G401.6 (cell line): ENCODE measurements at regions not wholly inside any gene's neighbourhood (a gene's known extent, or its start where the extent isn't known, plus 50 kb on each side); places are given as distances from the start of the nearest gene placed in this dataset.

Source experiments
- FAIRE-seq: peaks from 2 replicates; lab custom pipeline; 2012; peaks lifted over from hg19 to GRCh38; lab: Jason Lieb, UNC

DNA sequence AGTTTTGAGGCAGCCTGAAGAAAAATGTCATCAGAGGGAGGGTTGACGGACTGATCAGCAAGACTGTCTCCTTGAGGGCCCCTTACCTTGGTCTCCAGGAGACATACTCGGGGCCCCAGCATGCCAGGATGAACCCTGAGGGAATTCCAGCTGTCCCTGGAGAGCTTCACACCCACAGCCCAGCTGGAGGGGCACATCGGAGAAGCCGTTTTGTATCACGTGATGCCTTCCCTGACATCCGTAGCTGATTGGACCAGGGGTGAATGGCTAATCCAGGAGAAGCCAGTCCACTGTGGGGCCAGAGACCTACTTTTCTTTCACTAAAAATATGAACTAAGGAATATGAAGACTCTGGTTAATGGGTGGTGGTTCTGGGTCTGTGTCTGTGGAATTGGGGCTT, 86.0 kb upstream of the TP53I11 start:
- no peak for FAIRE-seq

DNA sequence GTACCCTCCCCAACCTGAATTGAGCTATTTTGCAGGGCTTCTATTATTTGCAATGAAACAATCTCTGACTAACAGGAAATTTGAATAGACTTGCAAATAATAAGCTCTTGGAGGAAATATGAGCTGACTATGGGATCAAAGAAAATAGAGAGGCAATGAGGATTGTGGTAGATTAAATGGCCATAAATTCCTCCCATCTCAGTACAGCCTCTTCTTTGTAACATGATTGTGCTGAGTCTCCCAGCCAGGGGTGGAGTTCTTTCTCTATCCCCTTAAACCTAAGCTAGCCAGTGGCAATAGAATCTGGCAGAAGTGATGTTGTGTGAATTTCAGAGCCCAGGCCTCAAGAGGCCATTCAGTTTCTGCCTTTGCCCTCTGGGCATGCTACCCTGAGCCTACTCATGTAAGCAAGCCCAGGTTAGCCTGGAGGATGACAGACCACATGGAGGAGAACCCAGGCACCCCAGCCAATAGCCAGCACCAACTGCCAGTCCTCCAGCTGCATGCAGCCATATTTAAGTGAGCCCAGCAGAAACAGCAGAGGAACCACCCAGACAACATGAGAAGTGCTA, 86.8 kb upstream of the TP53I11 start:
- FAIRE-seq: no peak

DNA sequence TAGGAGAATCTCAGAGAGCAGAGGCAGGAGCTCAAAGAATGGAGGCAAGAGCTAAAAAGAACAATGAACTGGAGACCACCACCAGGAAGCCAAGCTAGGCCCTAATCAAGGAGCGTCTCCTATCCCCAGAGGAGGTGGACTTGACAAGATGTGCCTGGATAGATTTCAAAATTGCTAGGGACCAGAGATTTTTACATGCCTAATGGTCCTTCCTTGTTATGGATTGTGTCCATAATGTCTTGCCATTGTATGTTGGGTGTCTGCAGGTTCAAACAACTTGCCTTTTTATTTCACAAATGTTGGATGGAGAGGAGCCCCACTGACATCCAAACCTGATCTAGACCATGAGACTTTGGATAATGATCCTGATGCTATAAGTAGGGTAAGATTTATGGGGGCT, 88.2 kb upstream of the TP53I11 start:
- FAIRE-seq: no peak

DNA sequence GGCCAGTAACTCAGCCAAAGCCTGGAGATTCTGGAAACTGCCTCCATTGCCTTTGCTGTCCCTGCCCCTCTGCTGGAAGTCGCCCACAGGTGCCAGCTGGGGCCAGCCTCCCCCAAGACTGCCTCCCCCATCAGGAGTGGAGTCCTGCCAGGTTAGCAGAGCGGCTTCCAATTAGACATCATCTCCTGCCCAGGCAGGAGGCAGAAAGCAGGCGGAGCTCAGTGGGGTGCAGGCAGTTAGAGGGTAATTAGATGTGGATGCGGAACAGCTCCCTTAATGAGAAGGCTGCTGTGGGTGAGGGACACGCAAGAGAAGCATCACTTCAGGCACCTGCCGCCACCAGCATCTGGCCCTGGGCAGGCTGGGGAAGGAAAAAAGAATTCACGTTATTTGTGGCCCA, 90.9 kb upstream of the TP53I11 start:
- no peak for FAIRE-seq

DNA sequence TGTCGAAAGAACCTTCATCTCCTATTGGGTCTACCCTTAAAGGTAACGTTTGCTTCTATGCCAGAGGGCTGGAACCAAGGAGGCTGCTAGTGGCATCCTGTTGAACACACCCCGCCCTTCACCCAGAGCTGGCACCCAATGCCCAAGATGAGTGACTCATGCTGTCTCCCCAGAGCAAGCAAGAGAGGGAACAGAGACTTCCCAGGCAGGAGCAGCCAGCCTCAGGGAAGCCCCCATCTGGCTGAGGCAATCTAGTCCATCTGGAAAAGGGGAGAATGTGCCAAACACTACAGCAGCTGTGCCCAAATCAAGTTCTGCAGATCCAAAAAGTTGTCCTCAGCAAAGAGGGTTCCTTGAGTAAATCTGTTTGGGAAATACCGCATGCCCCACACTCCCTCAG, 91.9 kb upstream of the TP53I11 start:
- no peak for FAIRE-seq

DNA sequence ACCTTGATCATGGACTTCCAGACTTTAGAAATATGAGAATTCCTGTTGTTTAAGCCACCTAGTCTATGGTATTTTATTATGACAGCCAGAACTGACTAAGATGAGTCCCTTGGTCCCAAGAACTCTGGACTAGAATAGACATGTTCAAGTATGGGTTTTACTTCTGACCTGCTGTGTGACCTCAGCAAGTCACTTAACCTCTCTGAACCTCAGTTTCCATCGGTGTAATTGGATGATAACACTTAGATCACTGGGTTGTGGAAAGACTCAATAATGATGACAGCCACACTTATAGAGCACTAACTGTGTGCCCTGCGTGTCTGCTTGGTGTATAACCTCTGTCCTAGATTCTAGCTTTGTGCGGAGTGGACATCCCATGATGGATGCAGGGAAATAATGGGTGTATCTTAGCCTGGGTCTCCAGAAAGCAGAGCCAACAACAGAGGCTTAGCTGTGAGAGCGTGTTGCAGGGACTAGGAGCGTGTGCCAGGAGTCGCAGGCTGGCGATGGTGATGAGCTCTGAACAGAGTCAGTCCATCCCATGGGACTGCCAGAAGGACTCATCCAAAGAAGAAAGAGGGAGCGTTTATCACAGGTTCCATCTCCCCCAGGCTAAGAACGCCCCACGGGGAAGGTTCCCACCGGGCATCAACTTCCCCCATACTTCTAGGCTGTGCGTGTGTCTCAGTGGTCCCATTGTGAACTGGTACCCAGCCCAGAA, 93.2 kb upstream of the TP53I11 start:
- FAIRE-seq: no peak

DNA sequence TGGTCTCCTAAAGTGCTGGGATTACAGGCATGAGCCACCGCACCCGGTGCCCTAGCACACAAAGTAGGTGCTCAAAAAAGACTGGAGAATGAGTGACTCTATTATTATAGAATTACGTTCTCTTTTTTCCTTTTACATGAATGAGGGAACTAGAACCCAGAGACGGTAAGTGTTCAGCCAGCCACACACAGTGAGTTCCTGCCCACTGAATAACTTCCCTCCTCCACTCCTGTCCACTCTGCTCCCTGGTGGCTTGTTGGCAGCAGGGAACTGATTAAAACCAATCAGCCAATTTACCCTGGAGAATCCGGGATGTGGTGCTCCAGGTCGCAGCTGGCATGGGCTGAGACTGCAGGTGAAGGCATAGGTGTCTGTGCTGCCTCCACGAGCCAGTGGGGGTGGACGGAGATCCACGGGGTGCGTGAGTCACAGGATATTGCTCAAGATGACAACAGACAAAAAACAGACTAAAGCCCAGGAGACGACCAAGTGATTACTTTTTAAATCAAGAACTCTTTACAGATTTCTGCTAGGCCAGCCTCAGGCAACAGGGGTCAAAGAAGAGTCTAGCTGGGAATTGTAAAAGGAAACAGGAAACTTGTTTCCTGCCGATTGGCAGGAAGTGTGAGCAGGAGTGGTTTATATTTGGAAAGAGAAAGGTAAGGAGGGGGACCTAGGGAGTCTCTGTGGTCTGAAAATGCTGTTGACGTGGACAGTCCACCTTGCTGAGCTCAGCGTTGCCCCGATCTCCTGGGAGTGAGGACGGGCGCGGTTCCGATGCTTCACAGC, 95.2 kb upstream of the TP53I11 start:
- FAIRE-seq: no peak

DNA sequence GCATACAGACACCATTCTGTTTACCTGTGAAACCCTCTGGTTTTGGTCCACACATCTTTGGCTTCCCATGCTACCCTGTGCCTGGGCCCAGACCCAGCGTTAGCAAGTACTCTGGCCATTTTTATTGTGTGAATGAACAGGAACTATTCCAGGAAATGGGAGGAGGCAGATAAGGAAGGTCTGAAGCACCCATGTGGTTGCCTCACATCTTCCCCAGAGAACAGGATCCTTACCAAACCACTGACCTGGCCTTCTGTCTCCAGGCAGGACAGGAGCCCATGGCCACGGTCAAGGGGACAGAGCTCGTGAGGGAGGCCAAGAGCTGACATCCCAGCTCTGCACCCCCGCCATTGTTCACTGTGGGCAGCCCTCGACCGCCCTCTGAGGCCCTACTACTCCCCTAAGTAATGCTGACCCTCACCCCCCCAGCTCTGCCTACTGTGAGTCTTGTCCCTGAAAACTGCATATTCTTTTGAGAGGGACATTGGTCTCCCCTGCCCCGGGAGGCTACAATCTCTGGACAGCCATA, 97.7 kb upstream of the TP53I11 start:
- FAIRE-seq: no peak

DNA sequence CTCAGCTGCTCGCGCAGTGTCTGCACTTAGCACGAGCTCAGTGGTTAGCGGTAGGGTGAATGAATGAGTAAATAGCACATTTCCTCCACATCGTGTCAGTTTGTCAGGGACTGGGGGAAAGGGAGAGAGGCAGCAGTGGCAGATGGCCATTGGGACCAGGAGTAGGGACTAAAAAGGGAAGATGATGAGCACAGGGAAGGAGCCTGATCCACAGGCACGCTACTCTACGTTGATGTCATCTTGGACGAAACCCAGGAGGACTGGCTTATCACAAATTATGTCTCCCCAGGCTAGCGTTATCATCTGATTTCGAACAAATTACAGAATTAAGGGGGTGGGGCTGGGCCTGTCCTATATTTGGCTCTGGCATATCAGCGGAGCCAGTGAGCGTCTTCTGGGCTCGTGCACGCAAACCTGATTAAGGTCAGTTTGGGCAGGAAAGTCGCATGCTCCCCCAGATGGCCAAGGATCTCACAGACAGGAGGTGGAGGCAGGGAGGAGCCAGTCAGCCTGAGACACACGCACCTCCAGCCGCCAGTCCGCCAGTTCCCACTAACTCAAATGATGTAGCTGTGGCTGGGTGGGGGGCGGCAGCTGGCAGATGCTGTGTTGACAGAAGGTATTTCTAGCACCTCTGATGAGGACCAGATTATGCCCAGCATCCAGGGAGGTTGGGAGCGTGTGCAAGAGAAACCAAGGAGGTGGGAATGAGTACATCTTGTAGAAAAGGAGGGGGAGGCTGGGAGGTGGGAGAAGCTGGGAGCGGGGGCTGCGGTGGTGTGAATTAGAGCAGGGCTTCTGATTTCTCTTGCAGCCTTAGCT, 97.4 kb upstream of the PRDM11 start:
- no peak for FAIRE-seq

DNA sequence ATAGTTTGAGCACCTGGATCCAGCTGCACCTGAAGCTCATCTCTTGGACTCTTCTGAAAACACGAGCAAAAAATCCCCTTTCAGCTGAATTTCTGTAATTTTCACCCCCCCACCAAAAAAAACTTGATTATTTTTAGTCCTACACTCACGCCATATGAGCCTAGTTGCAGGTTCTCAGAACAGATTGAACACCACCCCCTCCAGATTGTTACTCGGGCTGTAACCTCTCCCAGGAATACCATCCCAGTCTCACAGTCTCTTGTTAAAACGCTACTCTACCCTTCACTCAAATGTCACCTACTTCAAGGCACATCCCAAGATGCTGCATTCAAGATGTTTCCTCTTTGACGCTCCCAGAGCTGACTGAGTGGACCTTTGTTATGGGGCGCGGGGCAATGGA, 96.3 kb upstream of the PRDM11 start:
- no peak for FAIRE-seq

DNA sequence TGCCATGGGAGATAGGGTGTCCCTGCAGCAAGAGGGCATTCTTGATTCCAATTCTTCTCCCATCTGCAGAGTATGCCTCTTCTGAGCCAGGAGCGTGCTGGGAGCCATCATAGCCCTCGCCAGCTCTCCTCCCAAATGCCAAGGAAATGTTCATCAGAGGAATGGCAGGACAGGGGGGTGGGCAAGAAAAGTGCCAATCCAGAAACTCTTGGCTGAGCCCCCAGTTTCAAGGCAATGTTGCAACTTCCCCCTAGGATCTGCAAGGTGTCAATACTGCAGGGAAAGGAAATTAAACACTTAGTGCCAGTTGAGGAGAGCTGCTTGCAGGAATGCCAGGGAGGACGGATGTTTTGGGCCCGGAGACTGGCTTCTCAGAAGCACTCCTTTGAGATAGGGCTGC, 94.8 kb upstream of the PRDM11 start:
- FAIRE-seq: no peak

DNA sequence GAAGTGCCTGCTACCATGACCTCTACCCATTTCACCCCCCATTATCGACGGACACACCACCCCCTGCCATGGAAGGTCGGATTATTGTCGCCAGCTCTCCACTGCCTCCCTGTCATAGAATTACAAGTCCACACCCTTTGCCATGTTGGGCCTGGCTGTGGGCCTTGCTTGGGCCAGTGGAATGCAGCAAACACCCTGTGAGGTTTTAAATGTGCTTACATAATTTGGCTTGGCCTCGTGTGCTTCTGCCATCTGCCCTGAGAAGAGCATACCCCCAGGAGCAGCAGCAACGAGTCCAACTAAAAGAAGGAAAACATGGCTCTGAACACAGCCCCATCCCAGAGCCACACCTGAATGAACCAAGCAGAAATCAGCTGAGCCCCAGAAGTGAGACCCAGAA, 94.1 kb upstream of the PRDM11 start:
- no peak for FAIRE-seq

DNA sequence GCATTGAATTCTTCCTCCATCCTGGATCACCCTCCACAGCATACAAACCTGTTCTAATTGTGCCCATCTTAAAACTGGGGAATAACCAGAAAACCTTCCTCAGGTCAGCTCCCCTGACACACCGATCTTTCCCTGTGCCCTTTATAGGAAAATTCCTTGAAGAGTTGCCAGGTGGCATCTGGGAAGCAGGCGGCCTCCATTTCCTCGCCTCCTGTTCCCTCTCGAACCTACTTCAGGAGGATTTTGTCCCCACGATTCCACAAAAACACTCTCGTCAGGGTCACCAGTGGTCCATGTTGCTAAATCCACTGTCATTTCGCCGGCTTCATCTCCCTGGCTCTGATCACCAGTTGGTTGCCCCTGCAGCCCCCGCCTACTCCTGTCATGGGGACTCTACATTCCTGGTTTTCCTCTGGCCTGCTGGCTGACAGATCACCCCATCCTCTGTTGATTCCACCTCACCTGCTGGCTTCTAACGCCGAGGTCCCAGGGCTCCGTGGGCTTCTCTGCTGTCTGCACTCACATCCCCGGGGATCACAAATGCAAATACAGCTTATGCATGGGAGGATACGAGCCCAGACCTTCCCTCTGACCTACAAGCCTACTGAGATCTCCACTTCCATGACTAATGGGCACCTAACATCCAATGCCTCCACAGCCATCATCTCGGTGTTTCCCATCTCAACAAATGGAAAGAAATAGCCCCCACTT, 92.5 kb upstream of the PRDM11 start:
- FAIRE-seq: no peak

DNA sequence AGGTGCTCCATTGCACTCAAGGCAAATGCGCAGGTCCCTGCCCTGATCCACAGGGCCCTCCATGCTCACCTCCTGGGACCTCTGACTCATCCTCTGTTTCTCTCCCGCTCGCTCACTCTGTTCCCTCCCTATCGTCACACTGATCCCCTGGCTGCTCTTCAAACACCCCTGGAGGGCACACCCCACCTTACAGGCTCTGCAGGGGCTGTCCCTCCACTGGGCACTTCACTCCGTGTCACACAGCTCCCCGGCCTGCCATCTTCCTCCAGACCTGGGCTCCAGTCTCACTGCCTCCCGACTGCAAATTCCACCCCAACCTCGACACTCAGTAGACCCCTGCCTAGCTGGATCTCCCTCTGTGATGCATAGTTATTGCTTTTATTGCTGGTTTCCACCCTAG, 91.5 kb upstream of the PRDM11 start:
- no peak for FAIRE-seq

DNA sequence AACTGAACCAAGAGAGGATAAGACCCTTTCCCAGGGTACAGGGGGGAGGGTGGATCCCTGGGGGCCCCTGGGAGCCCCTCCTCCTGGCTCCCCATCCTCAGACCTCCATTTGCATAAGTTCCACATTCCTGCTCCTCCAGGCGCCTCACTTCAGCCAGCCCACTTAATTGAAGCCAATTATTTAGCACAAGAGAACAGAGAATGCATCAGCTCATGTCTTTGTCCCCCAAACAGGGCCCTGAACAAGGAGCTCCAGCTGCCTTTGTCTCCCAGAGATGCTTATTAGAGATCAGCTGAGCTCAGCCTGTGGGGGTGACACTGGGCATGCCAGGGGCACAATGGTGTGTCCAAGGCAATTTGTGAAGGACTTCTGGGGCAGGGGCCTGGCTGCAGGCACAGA, 89.9 kb upstream of the PRDM11 start:
- no peak for FAIRE-seq

DNA sequence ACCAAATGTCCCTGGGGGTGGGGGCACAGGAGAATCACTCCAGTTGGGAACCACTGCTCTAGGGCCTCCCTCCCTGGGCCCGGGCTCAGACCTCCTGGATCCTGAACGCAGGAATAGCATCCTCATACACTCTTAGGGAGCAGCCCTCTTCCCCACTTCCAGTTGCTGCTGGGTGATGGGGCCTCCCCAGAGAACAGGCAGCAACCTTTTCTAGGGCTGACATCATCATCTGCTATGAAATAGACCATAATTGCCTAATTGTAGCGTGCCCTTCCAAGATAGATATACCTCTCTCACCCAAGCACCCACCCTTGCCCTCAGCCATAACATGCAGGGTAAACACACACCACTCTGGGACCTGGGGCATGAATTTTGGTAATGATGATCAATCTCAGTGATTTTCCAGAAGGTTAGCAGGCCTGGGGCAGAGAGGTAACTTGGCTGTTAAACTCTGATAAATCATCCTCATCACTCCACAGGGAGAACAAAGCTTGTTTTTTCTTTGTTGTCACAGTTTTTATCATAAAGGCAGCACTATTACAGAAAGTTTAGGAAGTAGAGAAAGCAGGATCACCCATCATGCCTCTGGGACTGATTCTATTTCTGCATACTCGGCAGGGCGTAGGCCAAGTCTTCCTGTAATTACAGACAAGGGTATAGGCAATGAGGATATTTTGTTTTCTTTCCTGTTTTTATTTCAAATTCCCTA, 88.3 kb upstream of the PRDM11 start:
- FAIRE-seq: no peak

DNA sequence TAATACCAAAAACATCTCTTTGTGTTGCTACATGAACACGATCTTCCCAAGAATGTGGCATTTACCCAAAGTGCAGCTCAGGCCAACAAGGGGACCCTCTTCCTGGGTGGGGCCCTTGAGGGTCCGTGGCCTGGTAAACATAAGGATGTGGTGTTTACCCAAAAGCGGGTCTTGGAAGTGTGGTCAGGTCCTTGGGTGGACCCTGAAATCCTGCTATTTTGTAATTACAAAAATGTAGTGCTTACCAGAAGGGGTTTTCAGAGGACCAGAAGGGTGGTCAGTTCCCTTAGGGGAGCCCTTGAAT, 87.8 kb upstream of the PRDM11 start:
- FAIRE-seq: no peak

DNA sequence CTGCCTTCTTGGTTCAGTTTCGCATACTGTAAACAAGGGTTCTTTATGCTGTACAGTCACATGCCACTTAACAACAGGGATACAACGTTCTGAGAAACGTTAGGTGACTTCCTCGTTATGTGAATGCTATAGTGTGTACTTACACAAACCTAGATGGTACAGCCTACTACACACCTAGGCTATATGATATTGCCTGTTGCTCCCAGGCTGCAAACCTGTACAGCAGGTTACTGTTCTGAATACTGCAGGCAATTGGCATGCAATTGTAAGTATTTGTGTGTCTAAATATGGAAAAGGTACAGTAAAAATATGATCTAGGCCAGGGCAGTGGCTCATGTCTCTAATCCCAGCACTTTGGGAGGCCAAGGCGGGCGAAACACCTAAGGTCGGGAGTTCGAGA, 85.7 kb upstream of the PRDM11 start:
- FAIRE-seq: no peak

DNA sequence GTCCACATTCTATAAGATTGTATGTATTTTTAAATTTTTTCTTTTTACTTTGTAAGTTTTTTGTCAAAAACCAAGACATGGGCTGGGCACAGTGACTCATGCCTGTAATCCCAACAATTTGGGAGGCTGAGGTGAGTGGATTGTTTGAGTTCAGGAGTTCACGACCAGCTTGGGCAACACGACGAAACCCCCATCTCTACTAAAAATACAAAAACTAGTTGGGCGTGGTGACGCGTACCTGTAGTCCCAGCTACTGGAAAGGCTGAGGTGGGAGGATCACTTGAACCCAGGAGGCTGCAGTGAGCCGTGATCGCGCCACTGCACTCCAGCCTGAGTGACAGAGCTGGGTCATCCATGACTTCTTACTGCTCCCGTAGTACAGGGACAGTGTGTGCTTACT, 84.8 kb upstream of the PRDM11 start:
- FAIRE-seq: no peak

DNA sequence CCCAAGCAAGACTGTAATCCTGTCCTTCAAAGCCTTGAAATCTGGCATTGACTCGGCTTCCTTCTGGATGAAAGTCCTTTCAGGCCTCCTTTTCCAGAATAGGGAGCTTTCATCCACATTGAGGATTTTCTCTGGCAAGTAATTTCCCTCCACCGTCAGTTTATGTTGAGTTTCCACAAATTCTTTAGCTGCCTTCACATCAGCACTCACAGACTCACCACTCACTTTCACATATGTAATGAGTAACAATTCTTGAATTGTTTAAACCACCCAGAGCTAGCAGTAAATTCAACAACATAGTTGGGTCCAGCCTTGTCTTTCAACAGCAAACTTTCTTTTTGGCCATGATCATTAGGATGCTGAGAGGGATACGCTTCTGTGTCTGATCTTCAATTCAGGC, 84.3 kb upstream of the PRDM11 start:
- FAIRE-seq: no peak

DNA sequence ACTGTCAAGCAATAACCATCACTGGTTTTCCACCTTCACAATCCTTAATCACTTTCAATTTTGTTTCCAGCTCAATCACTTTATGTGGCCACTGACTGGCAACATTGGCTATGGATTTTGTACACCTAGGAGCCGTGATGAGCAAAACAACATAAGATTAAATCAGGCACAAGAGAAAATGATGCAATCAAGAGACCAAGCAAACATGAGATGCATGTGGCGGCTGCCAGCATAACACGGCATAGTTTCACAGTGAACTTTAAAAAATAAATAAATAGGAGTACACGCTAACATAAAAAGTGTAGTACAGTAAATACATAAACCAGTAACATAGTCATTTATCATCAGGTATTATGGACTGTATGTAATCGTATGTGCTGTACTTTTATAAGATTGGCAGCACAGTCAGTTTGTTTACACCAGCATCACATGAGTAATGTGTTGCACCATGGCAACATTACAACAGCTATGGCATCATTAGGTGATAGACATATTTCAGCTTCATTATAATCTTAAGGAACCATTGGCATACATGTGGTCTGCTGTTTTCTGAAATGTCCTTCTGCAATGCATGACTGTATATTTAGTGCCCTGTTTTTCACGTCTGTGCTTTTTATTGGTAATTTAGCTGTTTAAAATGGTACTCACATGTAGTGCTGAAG, 83.3 kb upstream of the PRDM11 start:
- no peak for FAIRE-seq
